GM10266 (cell line): ENCODE measurements at regions not wholly inside any gene's neighbourhood (a gene's known extent, or its start where the extent isn't known, plus 50 kb on each side); places are given as distances from the start of the nearest gene placed in this dataset.
A peak's percentile ranks its signal among the peaks of the same experiment; 100 is the strongest.

Experiments
- DNase-seq: peaks from one replicate; pipeline ENCODE4 v3.0.0; 2012; ENCODE audit errors: extremely low spot score
- CTCF ChIP-seq: IDR thresholded peaks from 2 replicates; pipeline ENCODE4 v1.5.1; 2012; ENCODE audit warnings: mild to moderate bottlenecking, low read depth; ENCODE audit not compliant: control insufficient read depth, insufficient read depth; ENCODE audit errors: missing control alignments

GRCh38 chr13:38415233-38415632 is 65.6 kb downstream of the UFM1 start:
- DNase-seq: peak; percentile 61
- TF ChIP-seq CTCF: no peak

GRCh38 chr13:38417241-38417640 is 67.6 kb downstream of the UFM1 start:
- no peak for DNase-seq
- TF ChIP-seq CTCF: no peak

GRCh38 chr13:38417727-38418126 is 68.1 kb downstream of the UFM1 start:
- TF ChIP-seq CTCF: peak; percentile 12
- DNase-seq: no peak

- no peak for DNase-seq
- no peak for TF ChIP-seq CTCF
Measured at GRCh38 chr13:38418286-38418685, 68.6 kb downstream of the UFM1 start.

- DNase-seq: no peak
- TF ChIP-seq CTCF: no peak
Measured at GRCh38 chr13:38419312-38419873, 69.7 kb downstream of the UFM1 start.

GRCh38 chr13:38421590-38422560 is 72.2 kb downstream of the UFM1 start:
- no peak for DNase-seq
- TF ChIP-seq CTCF: no peak

GRCh38 chr13:38429916-38430315 is 80.3 kb downstream of the UFM1 start:
- no peak for TF ChIP-seq CTCF
- DNase-seq: no peak
